ENCODE measurements at regions not wholly inside any gene's neighbourhood (a gene's known extent, or its start where the extent isn't known, plus 50 kb on each side); places are given as distances from the start of the nearest gene placed in this dataset.

DNA sequence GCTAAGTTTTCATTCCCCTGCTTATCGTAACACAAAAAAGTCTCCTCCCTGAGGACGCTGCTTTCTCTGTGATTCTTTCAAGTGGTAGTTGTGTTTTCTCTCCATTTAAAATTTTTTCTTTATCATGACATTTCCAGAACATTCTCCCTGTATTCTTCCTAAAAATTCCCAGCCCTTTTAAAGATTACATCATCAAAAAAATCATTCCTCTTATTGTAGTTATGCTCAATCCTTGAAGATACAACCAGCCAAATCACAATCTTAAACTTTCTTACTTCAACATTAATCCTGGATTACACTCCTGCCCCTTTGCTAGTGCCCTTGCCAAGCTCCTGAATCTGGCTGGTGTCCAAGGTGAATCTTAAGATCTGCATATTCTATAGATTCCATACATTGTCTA lies 163.7 kb upstream of the CBLB start:
- no peaks in the 10 kb centered on the region for H3K79me2 ChIP-seq
- H3K9me3 ChIP-seq (ENCODE audit: low read depth): no peaks in the 10 kb centered on the region
- H3K4me1 ChIP-seq (ENCODE audit: insufficient read depth): no peaks in the 10 kb centered on the region
- no peaks in the 10 kb centered on the region for H3K27me3 ChIP-seq
- H3K4me3 ChIP-seq: no peak overlapping the region
- TF ChIP-seq, protein P1, sequence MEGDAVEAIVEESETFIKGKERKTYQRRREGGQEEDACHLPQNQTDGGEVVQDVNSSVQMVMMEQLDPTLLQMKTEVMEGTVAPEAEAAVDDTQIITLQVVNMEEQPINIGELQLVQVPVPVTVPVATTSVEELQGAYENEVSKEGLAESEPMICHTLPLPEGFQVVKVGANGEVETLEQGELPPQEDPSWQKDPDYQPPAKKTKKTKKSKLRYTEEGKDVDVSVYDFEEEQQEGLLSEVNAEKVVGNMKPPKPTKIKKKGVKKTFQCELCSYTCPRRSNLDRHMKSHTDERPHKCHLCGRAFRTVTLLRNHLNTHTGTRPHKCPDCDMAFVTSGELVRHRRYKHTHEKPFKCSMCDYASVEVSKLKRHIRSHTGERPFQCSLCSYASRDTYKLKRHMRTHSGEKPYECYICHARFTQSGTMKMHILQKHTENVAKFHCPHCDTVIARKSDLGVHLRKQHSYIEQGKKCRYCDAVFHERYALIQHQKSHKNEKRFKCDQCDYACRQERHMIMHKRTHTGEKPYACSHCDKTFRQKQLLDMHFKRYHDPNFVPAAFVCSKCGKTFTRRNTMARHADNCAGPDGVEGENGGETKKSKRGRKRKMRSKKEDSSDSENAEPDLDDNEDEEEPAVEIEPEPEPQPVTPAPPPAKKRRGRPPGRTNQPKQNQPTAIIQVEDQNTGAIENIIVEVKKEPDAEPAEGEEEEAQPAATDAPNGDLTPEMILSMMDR (IDR thresholded peaks at IDR 0.05; ENCODE audit: poor library complexity): no peak
- no peak for TF ChIP-seq EZH2phosphoT487 (IDR thresholded peaks at IDR 0.05; ENCODE audit: low read depth, severe bottlenecking, unreplicated experiment)
- TF ChIP-seq EZH2 (IDR thresholded peaks at IDR 0.05; ENCODE audit: borderline replicate concordance): no peak
- no peaks in the 10 kb centered on the region for H3K36me3 ChIP-seq (replicated peaks; ENCODE audit: insufficient read depth, low read depth)
- H3K9me2 ChIP-seq (replicated peaks; ENCODE audit: insufficient read depth): no peaks in the 10 kb centered on the region
- no peak overlapping the region for H3K27ac ChIP-seq
- WGBS (ENCODE audit: low lambda C conversion rate, missing lambda C conversion rate): 89% methylated on average over 2 of the region's 2 CpGs
- no peak overlapping the region for H3K4me2 ChIP-seq
- no peaks in the 10 kb centered on the region for H4K20me1 ChIP-seq (ENCODE audit: insufficient read depth, poor library complexity, severe bottlenecking)
- DNase-seq (ENCODE audit: low spot score): no peak
- H2AFZ ChIP-seq: no peak overlapping the region

DNA sequence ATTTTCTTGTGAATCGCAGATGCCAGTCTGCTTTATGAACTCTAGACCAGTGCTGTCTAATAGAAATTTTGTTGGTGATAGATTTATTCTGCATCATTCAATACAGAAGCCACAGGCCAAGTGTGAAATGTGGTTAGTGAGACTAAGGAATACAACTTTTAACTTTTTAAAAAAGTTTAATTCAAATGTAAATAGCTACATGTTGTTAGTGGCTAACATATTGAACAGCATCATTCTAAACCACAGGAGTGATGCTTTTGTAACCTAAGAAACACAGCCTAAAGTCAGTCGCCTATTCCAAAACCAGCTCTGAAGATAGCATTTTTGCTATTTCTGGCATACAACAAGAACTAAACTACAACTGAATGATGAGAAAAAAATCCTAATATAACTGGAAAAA lies 164.8 kb upstream of the CBLB start:
- H3K4me1 ChIP-seq (ENCODE audit: insufficient read depth): no peaks in the 10 kb centered on the region
- H2AFZ ChIP-seq: no peak overlapping the region
- no peaks in the 10 kb centered on the region for H3K36me3 ChIP-seq (replicated peaks; ENCODE audit: insufficient read depth, low read depth)
- H3K9me3 ChIP-seq (ENCODE audit: low read depth): no peaks in the 10 kb centered on the region
- H3K4me2 ChIP-seq: no peak overlapping the region
- no peaks in the 10 kb centered on the region for H3K79me2 ChIP-seq
- TF ChIP-seq, protein P1 (IDR thresholded peaks at IDR 0.05; ENCODE audit: poor library complexity): no peak
- TF ChIP-seq EZH2 (IDR thresholded peaks at IDR 0.05; ENCODE audit: borderline replicate concordance): no peak
- no peak for TF ChIP-seq EZH2phosphoT487 (IDR thresholded peaks at IDR 0.05; ENCODE audit: low read depth, severe bottlenecking, unreplicated experiment)
- H3K27me3 ChIP-seq: no peaks in the 10 kb centered on the region
- WGBS (ENCODE audit: low lambda C conversion rate, missing lambda C conversion rate): 93% methylated on average over 2 of the region's 2 CpGs
- H3K27ac ChIP-seq: no peak overlapping the region
- DNase-seq (ENCODE audit: low spot score): no peak
- H3K4me3 ChIP-seq: no peak overlapping the region
- H3K9me2 ChIP-seq (replicated peaks; ENCODE audit: insufficient read depth): no peaks in the 10 kb centered on the region
- no peaks in the 10 kb centered on the region for H4K20me1 ChIP-seq (ENCODE audit: insufficient read depth, poor library complexity, severe bottlenecking)

DNA sequence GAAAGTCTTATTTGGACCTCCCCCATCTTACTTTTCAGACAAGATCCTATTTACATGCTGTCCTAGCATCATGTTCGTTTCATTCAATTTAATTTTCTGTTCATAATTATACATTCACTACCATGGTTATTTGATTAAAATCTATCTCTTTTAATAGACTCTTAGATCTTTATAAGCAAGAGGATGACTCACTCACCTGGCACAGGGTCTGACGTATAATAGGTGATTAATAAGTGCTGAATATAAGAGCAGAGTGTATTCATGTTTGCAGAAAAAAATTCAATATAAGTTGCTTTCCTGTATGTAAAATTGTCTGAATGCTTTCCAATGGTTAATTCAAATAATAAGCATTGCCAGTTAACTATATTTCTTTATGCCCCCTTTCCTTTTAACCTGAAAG lies 165.5 kb upstream of the CBLB start:
- 78% methylated on average over 2 of the region's 2 CpGs for WGBS (ENCODE audit: low lambda C conversion rate, missing lambda C conversion rate)
- Histone ChIP-seq H3K4me1 (ENCODE audit: insufficient read depth) (no peaks in the 10 kb centered on the region), H3K27ac (no peak overlapping the region), H3K4me2 (no peak overlapping the region), H3K36me3 (replicated peaks; ENCODE audit: insufficient read depth, low read depth) (no peaks in the 10 kb centered on the region), H3K79me2 (no peaks in the 10 kb centered on the region), H2AFZ (no peak overlapping the region), H3K27me3 (no peaks in the 10 kb centered on the region), H3K4me3 (no peak overlapping the region), H4K20me1 (ENCODE audit: insufficient read depth, poor library complexity, severe bottlenecking) (no peaks in the 10 kb centered on the region), H3K9me2 (replicated peaks; ENCODE audit: insufficient read depth) (no peaks in the 10 kb centered on the region), H3K9me3 (ENCODE audit: low read depth) (no peaks in the 10 kb centered on the region)
- no peak for DNase-seq (ENCODE audit: low spot score)
- TF ChIP-seq, protein P1 (IDR thresholded peaks at IDR 0.05; ENCODE audit: poor library complexity): no peak
- TF ChIP-seq EZH2phosphoT487 (IDR thresholded peaks at IDR 0.05; ENCODE audit: low read depth, severe bottlenecking, unreplicated experiment) (no peak), EZH2 (IDR thresholded peaks at IDR 0.05; ENCODE audit: borderline replicate concordance) (no peak)

DNA sequence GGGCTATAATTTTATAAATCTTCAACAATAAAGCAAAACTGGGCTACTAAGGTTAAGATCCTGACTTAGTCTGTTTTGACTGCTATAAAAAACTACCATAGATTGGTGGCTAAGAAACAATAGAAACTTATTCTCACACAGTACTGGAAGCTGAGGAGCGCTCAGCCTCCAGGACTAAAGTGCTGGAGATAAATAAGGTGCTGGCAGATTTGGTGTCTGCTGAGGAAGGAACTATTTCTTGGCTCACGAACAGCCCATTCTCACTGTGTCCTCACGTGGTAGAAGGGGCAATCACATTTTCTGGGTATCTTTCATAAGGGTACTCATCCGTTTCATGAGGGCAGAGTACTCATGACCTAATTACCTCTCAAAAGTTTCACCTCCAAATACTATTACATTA lies 166.8 kb upstream of the CBLB start:
- Histone ChIP-seq H3K36me3 (replicated peaks; ENCODE audit: insufficient read depth, low read depth) (no peaks in the 10 kb centered on the region), H3K27me3 (no peaks in the 10 kb centered on the region), H3K9me3 (ENCODE audit: low read depth) (no peaks in the 10 kb centered on the region), H3K79me2 (no peaks in the 10 kb centered on the region), H3K4me3 (no peak overlapping the region), H2AFZ (no peak overlapping the region), H3K4me2 (no peak overlapping the region), H4K20me1 (ENCODE audit: insufficient read depth, poor library complexity, severe bottlenecking) (no peaks in the 10 kb centered on the region), H3K4me1 (ENCODE audit: insufficient read depth) (no peaks in the 10 kb centered on the region), H3K27ac (no peak overlapping the region), H3K9me2 (replicated peaks; ENCODE audit: insufficient read depth) (no peaks in the 10 kb centered on the region)
- no peak for TF ChIP-seq EZH2 (IDR thresholded peaks at IDR 0.05; ENCODE audit: borderline replicate concordance)
- no peak for TF ChIP-seq EZH2phosphoT487 (IDR thresholded peaks at IDR 0.05; ENCODE audit: low read depth, severe bottlenecking, unreplicated experiment)
- TF ChIP-seq, protein P1 (IDR thresholded peaks at IDR 0.05; ENCODE audit: poor library complexity): no peak
- 82% methylated on average over 4 of the region's 4 CpGs for WGBS (ENCODE audit: low lambda C conversion rate, missing lambda C conversion rate)
- DNase-seq (ENCODE audit: low spot score): no peak
